ENCODE measurements at regions not wholly inside any gene's neighbourhood (a gene's known extent, or its start where the extent isn't known, plus 50 kb on each side); places are given as distances from the start of the nearest gene placed in this dataset.

- DNase-seq, result no peak
These were observed 417.0 kb upstream of the RGS6 start for GRCh38 chr14:71514941-71515919.

- no peak for DNase-seq
These were observed 410.7 kb upstream of the RGS6 start for GRCh38 chr14:71521238-71522135.

GRCh38 chr14:71523630-71524319 is 408.5 kb upstream of the RGS6 start:
- DNase-seq, result no peak

GRCh38 chr14:71524320-71524982 is 407.8 kb upstream of the RGS6 start:
- no peak for DNase-seq

- DNase-seq, result no peak
These were observed 406.5 kb upstream of the RGS6 start for GRCh38 chr14:71525663-71526221.

GRCh38 chr14:71526388-71526787 is 405.8 kb upstream of the RGS6 start:
- no peak for DNase-seq

GRCh38 chr14:71527838-71528237 is 404.4 kb upstream of the RGS6 start:
- DNase-seq, result no peak

- DNase-seq, result no peak
These were observed 402.4 kb upstream of the RGS6 start for GRCh38 chr14:71529848-71530247.

- no peak for DNase-seq
These were observed 399.9 kb upstream of the RGS6 start for GRCh38 chr14:71532344-71532743.

GRCh38 chr14:71532790-71533189 is 399.4 kb upstream of the RGS6 start:
- no peak for DNase-seq

- no peak for DNase-seq
These were observed 398.8 kb upstream of the RGS6 start for GRCh38 chr14:71533390-71533789.

GRCh38 chr14:71533800-71534199 is 398.4 kb upstream of the RGS6 start:
- DNase-seq, result no peak

- no peak for DNase-seq
These were observed 397.7 kb upstream of the RGS6 start for GRCh38 chr14:71534506-71534905.

GRCh38 chr14:71536015-71536740 is 396.1 kb upstream of the RGS6 start:
- no peak for DNase-seq

- no peak for DNase-seq
These were observed 395.1 kb upstream of the RGS6 start for GRCh38 chr14:71536927-71537772.

GRCh38 chr14:71538288-71538687 is 393.9 kb upstream of the RGS6 start:
- DNase-seq, result no peak

GRCh38 chr14:71538938-71539649 is 393.1 kb upstream of the RGS6 start:
- DNase-seq, result no peak

GRCh38 chr14:71539650-71540285 is 392.5 kb upstream of the RGS6 start:
- DNase-seq, result no peak

GRCh38 chr14:71541271-71541670 is 391.0 kb upstream of the RGS6 start:
- no peak for DNase-seq

Data from NCI-H774 (cell line).